C4-2B (cell line): ENCODE measurements at regions not wholly inside any gene's neighbourhood (a gene's known extent, or its start where the extent isn't known, plus 50 kb on each side); places are given as distances from the start of the nearest gene placed in this dataset.

Source experiments
- H3K27ac ChIP-seq: fragments of 450-650 bp; 2 replicates; pipeline ENCODE4 v1.5.1; 2017
- CTCF ChIP-seq: fragments of 450-650 bp; conservative IDR thresholded peaks from 2 replicates; pipeline ENCODE4 v1.5.1; 2017; ENCODE audit warnings: mild to moderate bottlenecking
- ZFX ChIP-seq: fragments of 450-650 bp; IDR thresholded peaks from 2 replicates; pipeline ENCODE4 v1.6.1; 2017

GRCh38 chr11:116420030-116420429 is 352.8 kb downstream of the BUD13 start:
- no peak overlapping the region for H3K27ac ChIP-seq
- no peak for TF ChIP-seq CTCF
- no peak for TF ChIP-seq ZFX

- no peak for TF ChIP-seq CTCF
- TF ChIP-seq ZFX: no peak
Observed at GRCh38 chr11:116418388-116419041, 354.3 kb downstream of the BUD13 start.

GRCh38 chr11:116416852-116417251 is 355.9 kb downstream of the BUD13 start:
- H3K27ac ChIP-seq: no peak overlapping the region

More at GRCh38 chr11:116418388-116419041, 354.3 kb downstream of the BUD13 start:
- H3K27ac ChIP-seq: no peak overlapping the region

GRCh38 chr11:116415095-116415494 is 357.7 kb downstream of the BUD13 start:
- H3K27ac ChIP-seq: no peak overlapping the region
- TF ChIP-seq CTCF (no peak), ZFX (no peak)

More at GRCh38 chr11:116416852-116417251, 355.9 kb downstream of the BUD13 start:
- TF ChIP-seq ZFX (no peak), CTCF (no peak)

GRCh38 chr11:116414357-116414880 is 358.4 kb downstream of the BUD13 start:
- H3K27ac ChIP-seq: no peak overlapping the region
- TF ChIP-seq ZFX (no peak), CTCF (no peak)

GRCh38 chr11:116413301-116414242 is 359.2 kb downstream of the BUD13 start:
- no peak overlapping the region for H3K27ac ChIP-seq
- TF ChIP-seq CTCF (no peak), ZFX (no peak)
